A673 (cell line): ENCODE measurements at regions not wholly inside any gene's neighbourhood (a gene's known extent, or its start where the extent isn't known, plus 50 kb on each side); places are given as distances from the start of the nearest gene placed in this dataset.

Experiments
- BruUV-seq: library from RNA; stranded (reverse); fragments of 400-500 nt; replicated peaks from 2 replicates; lab custom pipeline; 2021; lab: Mats Ljungman, UMichigan
- CTCF ChIA-PET: fragments of 300-600 bp; sonication (Branson Sonifier 250); formaldehyde crosslinking; loops from one replicate; lab custom pipeline; 2022; ENCODE audit warnings: antibody characterized with exemption; lab: Charles Lee
- POLR2A ChIA-PET: fragments of 300-600 bp; sonication (Branson Sonifier 250); formaldehyde crosslinking; loops from one replicate; lab custom pipeline; 2022; ENCODE audit warnings: antibody characterized with exemption; ENCODE audit not compliant: low non-redundant PET; lab: Charles Lee
- DNase-seq: peaks from one replicate; pipeline ENCODE4 v3.0.0-alpha.2; 2015; ENCODE audit warnings: low spot score
- H3K27ac ChIP-seq: fragments of 200-600 bp; sonication (generic); 2 replicates; pipeline ENCODE4 v1.5.1; 2016; ENCODE audit warnings: mixed run types, low read depth, mild to moderate bottlenecking, mixed read lengths, antibody characterized with exemption, low read length; ENCODE audit not compliant: poor library complexity, severe bottlenecking
- H3K27me3 ChIP-seq: fragments of 200-600 bp; sonication (generic); replicated peaks from 2 replicates; pipeline ENCODE4 v1.6.1; 2017; ENCODE audit warnings: mixed run types, low read depth, mild to moderate bottlenecking, mixed read lengths, antibody characterized with exemption, low read length; ENCODE audit not compliant: insufficient read depth, poor library complexity
- H3K36me3 ChIP-seq: fragments of 200-600 bp; sonication (generic); 2 replicates; pipeline ENCODE4 v1.6.1; 2016; ENCODE audit warnings: mixed run types, mild to moderate bottlenecking, mixed read lengths, antibody characterized with exemption, low read length; ENCODE audit not compliant: insufficient read depth, poor library complexity, severe bottlenecking
- H3K4me1 ChIP-seq: fragments of 200-600 bp; sonication (generic); 2 replicates; pipeline ENCODE4 v1.6.1; 2017; ENCODE audit warnings: mixed run types, mild to moderate bottlenecking, mixed read lengths, antibody characterized with exemption, low read length; ENCODE audit not compliant: insufficient read depth, poor library complexity, severe bottlenecking
- H3K4me3 ChIP-seq: fragments of 200-600 bp; sonication (generic); 2 replicates; pipeline ENCODE4 v1.5.1; 2016; ENCODE audit warnings: low read depth, mixed run types, mild to moderate bottlenecking, mixed read lengths, low read length; ENCODE audit not compliant: poor library complexity, severe bottlenecking
- H3K9me3 ChIP-seq: fragments of 200-600 bp; sonication (generic); 2 replicates; pipeline ENCODE4 v1.6.1; 2016; ENCODE audit warnings: mixed run types, low read depth, mild to moderate bottlenecking, mixed read lengths, antibody characterized with exemption, low read length; ENCODE audit not compliant: poor library complexity, severe bottlenecking
- EZH2 ChIP-seq: fragments of 200-600 bp; sonication (generic); IDR thresholded peaks from 2 replicates; pipeline ENCODE4 v1.6.1; 2017; ENCODE audit warnings: borderline replicate concordance, low read depth, mild to moderate bottlenecking, mixed read lengths, antibody characterized with exemption, low read length; ENCODE audit not compliant: poor library complexity, severe bottlenecking
- intact Hi-C: fragments of 100-400 bp; cut with micrococcal nuclease; formaldehyde crosslinking; loops from one replicate; pipeline ENCODE4 v1.10.0; 2022; ENCODE audit not compliant: unreplicated experiment
- TF ChIP-seq, protein P1 (sequence below): fragments of 300-800, 200-600 bp; sonication (generic); conservative IDR thresholded peaks from 2 replicates; pipeline ENCODE4 v1.5.1; 2017; ENCODE audit warnings: low read depth, mild to moderate bottlenecking, antibody characterized with exemption, low read length, moderate library complexity, mixed read lengths

DNA sequence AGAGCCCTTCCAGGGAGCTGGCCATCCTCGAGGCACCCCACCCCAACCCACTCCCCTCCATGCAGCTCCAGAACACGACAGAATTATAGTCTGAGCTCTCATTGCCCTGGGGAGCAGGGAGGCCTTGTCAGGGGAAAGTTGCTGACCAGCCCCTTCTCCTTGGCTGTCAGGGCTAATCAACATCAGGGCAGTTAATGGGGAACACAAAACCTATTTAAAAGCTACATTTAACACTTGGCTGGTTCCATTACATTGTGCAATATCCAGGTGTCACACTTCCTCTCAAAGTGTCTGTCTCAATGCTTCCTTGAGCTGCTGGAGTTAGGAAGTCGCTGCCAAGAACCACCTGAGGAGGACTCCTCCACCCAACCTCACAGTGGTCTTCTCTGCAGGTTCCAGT is 111.8 kb upstream of the GRIK3 start:
- no peak overlapping the region for H3K27ac ChIP-seq
- H3K27me3 ChIP-seq, result no peaks in the 10 kb centered on the region
- H3K36me3 ChIP-seq, result no peaks in the 10 kb centered on the region
- no peak for TF ChIP-seq EZH2
- no peaks in the 10 kb centered on the region for H3K4me1 ChIP-seq
- POLR2A ChIA-PET, result no interaction called here
- H3K4me3 ChIP-seq, result no peak overlapping the region
- CTCF ChIA-PET, result no interaction called here
- no TSS peak for BruUV-seq
- intact Hi-C loops, result no loop called here
- DNase-seq, result no peak
- no peaks in the 10 kb centered on the region for H3K9me3 ChIP-seq

DNA sequence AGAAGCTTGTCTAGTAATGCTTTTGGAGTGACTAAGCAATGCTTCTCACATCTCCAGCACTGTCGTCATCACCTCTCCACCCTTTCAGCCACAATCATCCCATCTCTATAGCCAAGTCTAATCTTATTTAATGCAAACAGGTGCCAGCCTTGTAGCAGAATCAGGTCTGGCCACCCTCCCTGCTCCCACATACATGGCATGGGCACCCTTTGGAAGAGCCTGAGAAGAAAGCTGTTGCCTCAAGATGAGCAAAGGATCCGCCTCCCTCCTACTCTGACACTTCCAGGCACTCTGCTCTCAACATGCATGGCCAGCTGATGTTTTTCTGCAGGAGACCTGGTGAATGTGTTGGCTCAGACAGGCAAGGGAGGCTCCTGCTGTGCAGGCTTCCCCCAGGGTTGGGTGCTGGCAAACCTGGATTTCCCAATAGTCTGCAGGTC is 113.1 kb upstream of the GRIK3 start:
- CTCF ChIA-PET, result no interaction called here

GRCh38 chr1:37147906-37148305 is 113.6 kb upstream of the GRIK3 start:
- no peak for TF ChIP-seq EZH2
- TF ChIP-seq, protein P1, sequence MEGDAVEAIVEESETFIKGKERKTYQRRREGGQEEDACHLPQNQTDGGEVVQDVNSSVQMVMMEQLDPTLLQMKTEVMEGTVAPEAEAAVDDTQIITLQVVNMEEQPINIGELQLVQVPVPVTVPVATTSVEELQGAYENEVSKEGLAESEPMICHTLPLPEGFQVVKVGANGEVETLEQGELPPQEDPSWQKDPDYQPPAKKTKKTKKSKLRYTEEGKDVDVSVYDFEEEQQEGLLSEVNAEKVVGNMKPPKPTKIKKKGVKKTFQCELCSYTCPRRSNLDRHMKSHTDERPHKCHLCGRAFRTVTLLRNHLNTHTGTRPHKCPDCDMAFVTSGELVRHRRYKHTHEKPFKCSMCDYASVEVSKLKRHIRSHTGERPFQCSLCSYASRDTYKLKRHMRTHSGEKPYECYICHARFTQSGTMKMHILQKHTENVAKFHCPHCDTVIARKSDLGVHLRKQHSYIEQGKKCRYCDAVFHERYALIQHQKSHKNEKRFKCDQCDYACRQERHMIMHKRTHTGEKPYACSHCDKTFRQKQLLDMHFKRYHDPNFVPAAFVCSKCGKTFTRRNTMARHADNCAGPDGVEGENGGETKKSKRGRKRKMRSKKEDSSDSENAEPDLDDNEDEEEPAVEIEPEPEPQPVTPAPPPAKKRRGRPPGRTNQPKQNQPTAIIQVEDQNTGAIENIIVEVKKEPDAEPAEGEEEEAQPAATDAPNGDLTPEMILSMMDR, result no peak
- no peak for DNase-seq
- Histone ChIP-seq H3K9me3 (no peaks in the 10 kb centered on the region), H3K27me3 (no peaks in the 10 kb centered on the region), H3K4me3 (no peak overlapping the region), H3K4me1 (no peaks in the 10 kb centered on the region), H3K36me3 (no peaks in the 10 kb centered on the region), H3K27ac (no peak overlapping the region)
- BruUV-seq, result no TSS peak
- CTCF ChIA-PET, result no interaction called here
- intact Hi-C loops, result no loop called here
- POLR2A ChIA-PET, result no interaction called here

More for the DNA sequence above, 113.1 kb upstream of the GRIK3 start:
- H3K36me3 ChIP-seq, result no peaks in the 10 kb centered on the region
- no peak overlapping the region for H3K27ac ChIP-seq
- H3K27me3 ChIP-seq, result no peaks in the 10 kb centered on the region
- H3K4me1 ChIP-seq, result no peaks in the 10 kb centered on the region
- no peak for DNase-seq
- no peak overlapping the region for H3K4me3 ChIP-seq
- no TSS peak for BruUV-seq
- POLR2A ChIA-PET, result no interaction called here
- intact Hi-C loops, result no loop called here
- TF ChIP-seq, protein P1, result no peak
- no peak for TF ChIP-seq EZH2
- H3K9me3 ChIP-seq, result no peaks in the 10 kb centered on the region

DNA sequence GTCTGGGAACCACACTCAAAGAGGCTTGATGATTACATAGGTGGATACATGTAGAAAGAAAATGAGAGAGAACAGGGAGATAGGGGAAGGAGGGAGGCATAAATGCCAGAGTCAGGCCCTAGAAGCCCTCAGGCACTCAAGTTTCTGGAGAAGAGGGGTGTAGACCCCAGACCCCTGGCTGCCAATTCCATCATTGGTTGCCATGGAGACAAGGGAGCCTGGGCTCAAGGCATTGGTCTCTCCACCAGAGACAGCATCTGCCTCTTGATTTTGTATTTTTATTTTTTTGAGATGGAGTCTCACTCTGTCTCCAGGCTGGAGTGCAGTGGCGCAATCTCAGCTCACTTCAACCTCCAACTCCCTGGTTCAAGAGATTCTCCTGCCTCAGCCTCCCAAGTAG is 114.3 kb upstream of the GRIK3 start:
- CTCF ChIA-PET, result no interaction called here
- no TSS peak for BruUV-seq
- POLR2A ChIA-PET, result no interaction called here
- Histone ChIP-seq H3K36me3 (no peaks in the 10 kb centered on the region), H3K27ac (no peak overlapping the region), H3K4me1 (no peaks in the 10 kb centered on the region), H3K27me3 (no peaks in the 10 kb centered on the region), H3K4me3 (no peak overlapping the region), H3K9me3 (no peaks in the 10 kb centered on the region)
- no peak for DNase-seq
- TF ChIP-seq, protein P1, result no peak
- TF ChIP-seq EZH2, result no peak
- intact Hi-C loops, result no loop called here
